ENCODE measurements at regions not wholly inside any gene's neighbourhood (a gene's known extent, or its start where the extent isn't known, plus 50 kb on each side); places are given as distances from the start of the nearest gene placed in this dataset.

DNA sequence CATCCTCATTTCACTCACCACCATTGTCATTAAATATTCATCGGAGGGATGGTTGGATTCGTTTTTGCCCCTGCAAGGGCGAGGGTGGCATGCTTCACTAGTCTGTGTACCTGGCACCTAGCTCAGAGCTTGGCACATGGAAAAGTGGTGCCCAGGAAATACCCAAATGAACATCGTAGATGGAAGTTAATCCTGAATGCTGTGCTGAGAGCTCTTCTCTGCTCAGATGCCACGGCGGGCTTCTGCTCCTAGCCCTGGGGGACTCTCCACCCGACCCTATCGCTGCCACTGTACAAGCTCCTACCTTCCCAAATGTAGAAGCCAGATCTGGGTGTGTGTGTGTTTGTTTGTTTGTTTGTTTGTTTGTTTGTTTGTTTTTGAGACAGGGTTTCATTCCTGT, 113.0 kb upstream of the ZNF507 start:
- TF ChIP-seq, protein P1, sequence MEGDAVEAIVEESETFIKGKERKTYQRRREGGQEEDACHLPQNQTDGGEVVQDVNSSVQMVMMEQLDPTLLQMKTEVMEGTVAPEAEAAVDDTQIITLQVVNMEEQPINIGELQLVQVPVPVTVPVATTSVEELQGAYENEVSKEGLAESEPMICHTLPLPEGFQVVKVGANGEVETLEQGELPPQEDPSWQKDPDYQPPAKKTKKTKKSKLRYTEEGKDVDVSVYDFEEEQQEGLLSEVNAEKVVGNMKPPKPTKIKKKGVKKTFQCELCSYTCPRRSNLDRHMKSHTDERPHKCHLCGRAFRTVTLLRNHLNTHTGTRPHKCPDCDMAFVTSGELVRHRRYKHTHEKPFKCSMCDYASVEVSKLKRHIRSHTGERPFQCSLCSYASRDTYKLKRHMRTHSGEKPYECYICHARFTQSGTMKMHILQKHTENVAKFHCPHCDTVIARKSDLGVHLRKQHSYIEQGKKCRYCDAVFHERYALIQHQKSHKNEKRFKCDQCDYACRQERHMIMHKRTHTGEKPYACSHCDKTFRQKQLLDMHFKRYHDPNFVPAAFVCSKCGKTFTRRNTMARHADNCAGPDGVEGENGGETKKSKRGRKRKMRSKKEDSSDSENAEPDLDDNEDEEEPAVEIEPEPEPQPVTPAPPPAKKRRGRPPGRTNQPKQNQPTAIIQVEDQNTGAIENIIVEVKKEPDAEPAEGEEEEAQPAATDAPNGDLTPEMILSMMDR (IDR thresholded peaks at IDR 0.05), result no peak
- Histone ChIP-seq H3K9me3 (no peaks in the 10 kb centered on the region), H3K4me1 (ENCODE audit: control insufficient read depth in 1 of 2, insufficient read depth in 1 of 2, low read depth in 1 of 2, low read length in 1 of 2) (no peaks in the 10 kb centered on the region), H3K4me3 (ENCODE audit: low read depth in 1 of 2, low read length in 1 of 2) (no peak overlapping the region), H3K36me3 (no peaks in the 10 kb centered on the region), H3K27me3 (peaks cover 12% of the 10 kb centered on the region), H3K27ac (no peak overlapping the region)

DNA sequence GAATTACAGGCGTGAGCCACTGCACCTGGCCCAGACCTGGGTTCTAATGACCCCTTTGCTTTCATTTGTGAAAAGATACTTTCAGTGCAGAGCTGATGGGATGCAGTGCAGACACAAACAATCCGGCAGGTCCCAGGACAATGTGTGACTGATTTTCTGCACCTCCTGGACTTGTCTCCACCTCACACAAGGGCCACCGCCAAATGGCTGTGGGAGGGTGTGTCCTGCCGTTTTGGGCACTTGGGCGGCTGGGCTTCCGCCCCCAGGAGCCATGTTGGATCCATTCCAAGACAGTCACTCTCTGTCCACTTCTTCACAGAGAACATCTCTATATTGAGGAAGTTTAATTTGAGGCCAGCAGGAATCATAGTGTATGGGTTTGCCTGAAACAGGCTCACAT, 112.3 kb upstream of the ZNF507 start:
- H3K4me1 ChIP-seq (ENCODE audit: control insufficient read depth in 1 of 2, insufficient read depth in 1 of 2, low read depth in 1 of 2, low read length in 1 of 2), result no peaks in the 10 kb centered on the region
- no peak overlapping the region for H3K4me3 ChIP-seq (ENCODE audit: low read depth in 1 of 2, low read length in 1 of 2)
- no peaks in the 10 kb centered on the region for H3K36me3 ChIP-seq
- no peak overlapping the region for H3K27ac ChIP-seq
- no peaks in the 10 kb centered on the region for H3K9me3 ChIP-seq
- TF ChIP-seq, protein P1 (IDR thresholded peaks at IDR 0.05), result no peak
- peaks cover 7% of the 10 kb centered on the region for H3K27me3 ChIP-seq

DNA sequence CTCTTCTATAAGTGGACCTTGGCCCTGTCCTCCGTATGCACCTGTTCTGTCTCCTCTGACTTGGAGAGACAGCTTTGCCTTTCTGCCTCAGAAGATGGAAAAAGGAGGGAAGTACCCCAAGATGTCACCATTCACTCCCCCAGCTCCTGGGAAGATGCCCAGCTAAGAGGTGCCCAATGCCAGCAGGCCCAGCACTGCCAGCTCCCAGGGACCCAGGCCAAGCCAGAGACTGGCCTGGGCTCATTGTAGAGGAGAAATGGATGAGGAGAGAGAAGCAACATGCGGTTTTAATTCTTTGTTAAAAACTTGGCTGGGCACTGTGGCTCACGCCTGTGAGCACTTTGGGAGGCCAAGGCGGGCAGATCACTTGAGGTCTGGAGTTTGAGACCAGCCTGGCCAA, 111.5 kb upstream of the ZNF507 start:
- Histone ChIP-seq H3K4me3 (ENCODE audit: low read depth in 1 of 2, low read length in 1 of 2) (no peak overlapping the region), H3K27ac (no peak overlapping the region), H3K9me3 (no peaks in the 10 kb centered on the region), H3K36me3 (no peaks in the 10 kb centered on the region), H3K27me3 (peaks cover 7% of the 10 kb centered on the region), H3K4me1 (ENCODE audit: control insufficient read depth in 1 of 2, insufficient read depth in 1 of 2, low read depth in 1 of 2, low read length in 1 of 2) (no peaks in the 10 kb centered on the region)
- TF ChIP-seq, protein P1 (IDR thresholded peaks at IDR 0.05), result no peak

DNA sequence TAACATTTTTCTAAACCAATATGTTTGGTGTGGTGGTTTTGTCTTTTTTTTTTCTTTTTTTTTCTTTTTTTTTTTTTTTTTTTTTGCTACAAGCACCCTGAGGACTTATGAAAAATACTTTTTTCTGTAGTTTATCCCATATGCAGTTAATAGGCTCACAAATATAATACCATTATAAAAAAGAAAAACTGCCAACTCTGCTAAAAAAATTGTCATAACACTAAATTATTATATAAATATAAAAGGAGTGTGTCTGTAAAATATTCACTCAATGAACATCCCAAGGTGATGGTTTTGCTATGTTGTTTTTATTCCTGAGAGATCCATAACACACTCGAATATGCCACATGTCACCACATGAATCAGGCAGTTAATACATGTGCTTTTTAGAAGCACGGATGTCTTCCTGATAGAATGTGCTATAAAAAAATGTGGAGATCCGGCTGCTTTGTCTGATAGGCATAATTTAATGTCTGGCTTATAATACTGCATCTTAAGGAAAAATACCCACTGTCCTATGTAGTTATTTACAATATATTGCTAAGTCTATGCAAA, 110.7 kb upstream of the ZNF507 start:
- H3K4me3 ChIP-seq (ENCODE audit: low read depth in 1 of 2, low read length in 1 of 2), result no peak overlapping the region
- no peaks in the 10 kb centered on the region for H3K4me1 ChIP-seq (ENCODE audit: control insufficient read depth in 1 of 2, insufficient read depth in 1 of 2, low read depth in 1 of 2, low read length in 1 of 2)
- peaks cover 7% of the 10 kb centered on the region for H3K27me3 ChIP-seq
- no peak overlapping the region for H3K27ac ChIP-seq
- TF ChIP-seq, protein P1 (IDR thresholded peaks at IDR 0.05), result no peak
- no peaks in the 10 kb centered on the region for H3K9me3 ChIP-seq
- no peaks in the 10 kb centered on the region for H3K36me3 ChIP-seq

DNA sequence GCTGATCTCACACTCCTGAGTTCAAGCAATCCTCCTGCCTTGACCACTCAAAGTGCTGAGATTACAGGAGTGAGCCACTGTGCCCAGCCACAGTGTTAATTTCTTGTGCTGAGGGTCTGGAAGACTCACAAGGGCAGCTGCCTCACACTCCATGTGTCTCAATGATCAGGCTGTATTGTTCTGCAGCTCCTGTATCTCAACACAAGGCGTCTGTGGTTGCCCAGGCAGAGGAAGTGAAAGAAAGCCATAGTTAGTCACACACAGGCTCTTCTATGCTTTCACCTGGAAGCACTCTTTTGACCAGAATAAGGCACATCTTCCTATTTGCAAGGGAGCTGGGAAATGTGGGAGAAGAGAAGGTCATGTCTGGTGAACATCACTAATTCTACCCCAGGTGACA, 107.3 kb upstream of the ZNF507 start:
- H3K4me1 ChIP-seq (ENCODE audit: control insufficient read depth in 1 of 2, insufficient read depth in 1 of 2, low read depth in 1 of 2, low read length in 1 of 2), result no peaks in the 10 kb centered on the region
- H3K27ac ChIP-seq, result no peak overlapping the region
- no peaks in the 10 kb centered on the region for H3K9me3 ChIP-seq
- peaks cover 7% of the 10 kb centered on the region for H3K27me3 ChIP-seq
- no peaks in the 10 kb centered on the region for H3K36me3 ChIP-seq
- TF ChIP-seq, protein P1 (IDR thresholded peaks at IDR 0.05), result no peak
- H3K4me3 ChIP-seq (ENCODE audit: low read depth in 1 of 2, low read length in 1 of 2), result no peak overlapping the region

DNA sequence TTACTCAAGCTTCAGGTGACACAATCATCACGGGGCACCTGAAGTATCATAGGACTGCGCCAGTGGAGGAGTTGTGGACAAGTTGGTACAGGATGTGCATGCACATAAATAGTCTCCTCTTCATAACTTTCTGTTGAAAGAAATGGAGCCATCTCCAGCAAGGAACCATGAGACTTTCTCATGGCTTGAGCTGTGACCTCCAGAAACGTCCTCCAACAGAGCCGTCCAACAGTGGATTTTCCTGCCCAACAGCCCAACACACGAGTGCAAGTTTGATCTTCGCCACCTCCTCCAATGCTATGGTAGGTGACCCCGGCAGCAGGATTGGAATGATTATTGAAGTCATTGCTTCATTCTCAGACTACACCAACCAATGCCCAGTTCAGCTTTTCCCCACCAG, 105.1 kb upstream of the ZNF507 start:
- H3K36me3 ChIP-seq, result no peaks in the 10 kb centered on the region
- no peak overlapping the region for H3K27ac ChIP-seq
- peaks cover 7% of the 10 kb centered on the region for H3K27me3 ChIP-seq
- H3K4me1 ChIP-seq (ENCODE audit: control insufficient read depth in 1 of 2, insufficient read depth in 1 of 2, low read depth in 1 of 2, low read length in 1 of 2), result no peaks in the 10 kb centered on the region
- H3K4me3 ChIP-seq (ENCODE audit: low read depth in 1 of 2, low read length in 1 of 2), result no peak overlapping the region
- TF ChIP-seq, protein P1 (IDR thresholded peaks at IDR 0.05), result no peak
- H3K9me3 ChIP-seq, result no peaks in the 10 kb centered on the region
